ENCODE measurements at regions not wholly inside any gene's neighbourhood (a gene's known extent, or its start where the extent isn't known, plus 50 kb on each side); places are given as distances from the start of the nearest gene placed in this dataset.

DNA sequence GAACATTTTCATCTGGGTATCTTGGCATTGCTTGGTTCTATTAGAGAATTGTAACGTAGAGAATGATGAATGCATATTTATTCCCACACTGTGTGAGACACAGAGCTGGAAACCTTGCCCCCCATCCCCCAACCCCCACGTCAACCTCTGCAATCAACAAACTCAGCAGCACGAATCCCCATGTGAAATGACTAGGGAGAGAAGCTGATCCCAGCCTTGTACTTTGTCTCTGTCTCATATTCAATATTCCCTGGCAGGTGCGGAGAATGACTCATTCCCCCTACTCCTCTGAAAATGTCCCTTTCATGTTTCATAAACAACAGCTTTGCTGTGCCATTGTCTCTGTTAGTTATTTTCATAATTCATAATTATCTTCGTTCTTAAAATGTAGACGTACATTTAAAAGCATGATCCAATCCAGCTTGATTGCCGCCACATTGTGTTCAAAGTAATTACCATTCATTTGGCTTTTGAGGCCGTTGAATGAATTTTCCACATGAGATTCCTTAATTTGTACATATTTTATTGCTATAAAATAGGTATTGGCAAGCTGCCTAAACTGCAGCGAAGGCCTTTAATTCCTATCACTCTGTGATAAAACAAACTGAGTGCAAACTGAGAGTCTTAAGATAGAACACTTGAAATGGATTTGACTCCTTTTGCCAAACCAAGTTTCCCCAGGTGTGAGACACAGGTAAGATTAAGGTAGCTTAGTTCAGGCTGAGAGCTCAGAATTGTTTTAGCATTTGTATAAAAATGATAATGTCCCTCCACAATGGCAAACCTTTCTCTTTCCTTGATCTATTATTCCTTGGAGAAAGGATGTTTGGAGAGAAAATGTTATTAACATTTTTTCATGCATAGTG, 920.2 kb downstream of the TYW1 start:
- Mint-ChIP-seq H3K36me3 (ENCODE audit: unreplicated experiment) (no peaks in the 10 kb centered on the region), H3K27me3 (ENCODE audit: unreplicated experiment) (no peaks in the 10 kb centered on the region), H3K4me3 (ENCODE audit: unreplicated experiment) (no peak overlapping the region), H3K9me3 (ENCODE audit: unreplicated experiment) (peaks cover 2% of the 10 kb centered on the region), H3K27ac (ENCODE audit: unreplicated experiment) (no peak overlapping the region), H3K4me1 (ENCODE audit: low read depth, unreplicated experiment) (no peaks in the 10 kb centered on the region)
- no peak for DNase-seq
- no peak for TF ChIP-seq CTCF (IDR thresholded peaks at IDR 0.05; ENCODE audit: partially characterized antibody, unreplicated experiment)

- H3K9me3 Mint-ChIP-seq (ENCODE audit: unreplicated experiment): peaks cover 2% of the 10 kb centered on the region
- no peaks in the 10 kb centered on the region for H3K36me3 Mint-ChIP-seq (ENCODE audit: unreplicated experiment)
- no peak for TF ChIP-seq CTCF (IDR thresholded peaks at IDR 0.05; ENCODE audit: partially characterized antibody, unreplicated experiment)
- no peaks in the 10 kb centered on the region for H3K27me3 Mint-ChIP-seq (ENCODE audit: unreplicated experiment)
- H3K4me3 Mint-ChIP-seq (ENCODE audit: unreplicated experiment): no peak overlapping the region
- no peak for DNase-seq
- no peaks in the 10 kb centered on the region for H3K4me1 Mint-ChIP-seq (ENCODE audit: low read depth, unreplicated experiment)
- H3K27ac Mint-ChIP-seq (ENCODE audit: unreplicated experiment): no peak overlapping the region
These were observed 920.8 kb downstream of the TYW1 start for GRCh38 chr7:67917437-67917755.

GRCh38 chr7:67918158-67918557, 921.5 kb downstream of the TYW1 start:
- Mint-ChIP-seq H3K27me3 (ENCODE audit: unreplicated experiment) (no peaks in the 10 kb centered on the region), H3K4me3 (ENCODE audit: unreplicated experiment) (no peak overlapping the region), H3K27ac (ENCODE audit: unreplicated experiment) (no peak overlapping the region), H3K9me3 (ENCODE audit: unreplicated experiment) (peaks cover 2% of the 10 kb centered on the region), H3K4me1 (ENCODE audit: low read depth, unreplicated experiment) (no peaks in the 10 kb centered on the region), H3K36me3 (ENCODE audit: unreplicated experiment) (no peaks in the 10 kb centered on the region)
- TF ChIP-seq CTCF (IDR thresholded peaks at IDR 0.05; ENCODE audit: partially characterized antibody, unreplicated experiment): no peak
- DNase-seq: no peak

- H3K9me3 Mint-ChIP-seq (ENCODE audit: unreplicated experiment): no peaks in the 10 kb centered on the region
- no peaks in the 10 kb centered on the region for H3K27me3 Mint-ChIP-seq (ENCODE audit: unreplicated experiment)
These were observed 926.7 kb downstream of the TYW1 start for GRCh38 chr7:67923286-67923685.

More at GRCh38 chr7:67923286-67923685, 926.7 kb downstream of the TYW1 start:
- TF ChIP-seq CTCF (IDR thresholded peaks at IDR 0.05; ENCODE audit: partially characterized antibody, unreplicated experiment): no peak
- Mint-ChIP-seq H3K4me1 (ENCODE audit: low read depth, unreplicated experiment) (no peaks in the 10 kb centered on the region), H3K27ac (ENCODE audit: unreplicated experiment) (no peak overlapping the region), H3K4me3 (ENCODE audit: unreplicated experiment) (no peak overlapping the region), H3K36me3 (ENCODE audit: unreplicated experiment) (no peaks in the 10 kb centered on the region)
- no peak for DNase-seq
